Ovary (tissue), 7 donors: ENCODE measurements at regions not wholly inside any gene's neighbourhood (a gene's known extent, or its start where the extent isn't known, plus 50 kb on each side); places are given as distances from the start of the nearest gene placed in this dataset.

Experiments
- DNase-seq, 5 donors: peaks; one replicate each; pipeline ENCODE4 v3.0.0-alpha.2; 2019 to 2020
- H3K27ac ChIP-seq, 2 donors: fragments of 200-600 bp; one replicate each; pipeline versions ENCODE4 v1.5.1 to v1.8.0; 2019 to 2022
- H3K27me3 ChIP-seq: fragments of 200-600 bp; one replicate; pipeline ENCODE4 v1.8.0; 2022
- H3K36me3 ChIP-seq: fragments of 200-600 bp; sonication (generic); one replicate; pipeline ENCODE4 v1.5.1; 2019
- H3K4me1 ChIP-seq: one replicate; pipeline ENCODE4 v1.8.1; 2013; ENCODE audit warnings: mild to moderate bottlenecking, moderate library complexity; ENCODE audit not compliant: insufficient read depth
- H3K4me3 ChIP-seq: fragments of 200-600 bp; sonication (generic); one replicate; pipeline ENCODE4 v1.5.1; 2017
- H3K9me3 ChIP-seq, 2 donors: fragments of 200-600 bp in 1 of 2; sonication (generic) in 1 of 2; one replicate each; pipeline versions ENCODE4 v1.5.1 to v1.8.1; 2013 to 2019; ENCODE audit warnings: mild to moderate bottlenecking in 1 of 2, moderate library complexity in 1 of 2
- CTCF ChIP-seq, 3 donors: fragments of 450-650 bp in 2 of 3; fragments of 200-600 bp in 1 of 3; IDR thresholded peaks; one replicate each; pipeline versions ENCODE4 v1.5.1 to v1.8.0; 2016 to 2022; ENCODE audit warnings: antibody characterized with exemption in 3 of 3, mild to moderate bottlenecking in 1 of 3
- EP300 ChIP-seq: sonication (generic); formaldehyde crosslinking; IDR thresholded peaks from one replicate; pipeline ENCODE4 v1.6.1; 2017; ENCODE audit warnings: antibody characterized with exemption
- POLR2A ChIP-seq: fragments of 450-650 bp; IDR thresholded peaks from one replicate; pipeline ENCODE4 v1.6.1; 2017; ENCODE audit warnings: antibody characterized with exemption, mild to moderate bottlenecking, moderate library complexity
- WGBS, 3 donors: extraction: QIAGEN DNeasy Blood & Tissue Kit in 1 of 3; methylation state at CpG; one replicate each; pipeline versions ENCODE4 v1.1.5 to v1.1.7; 2013 to 2017; 5-methylcytosine and 5-hydroxymethylcytosine counted together
- intact Hi-C, 4 donors: fragments of 100-400 bp; cut with DNase I; formaldehyde crosslinking; loops; one replicate each; pipeline versions ENCODE4 v1.11.0 to v1.15.1; 2022 to 2023
- donor health status: DM: no; HTN: no; CAD: no; lungs with moderate emphysema.
- donor health status: DM: no; HTN: no; CAD: no.
- donor health status: Bipolar disorder and iron deficiency.
- donor health status: DM: no; HTN: no; CAD: no.
- donor health status: DM: yes; HTN: yes; CAD: no.

GRCh38 chr9:118586978-118587377 lies 782.3 kb downstream of the BRINP1 start:
- no peaks in the 10 kb centered on the region for H3K4me1 ChIP-seq

GRCh38 chr9:118594428-118594827 lies 774.8 kb downstream of the BRINP1 start:
- Histone ChIP-seq H3K27ac (no peak overlapping the region), H3K4me3 (no peak overlapping the region), H3K27me3 (no peaks in the 10 kb centered on the region), H3K36me3 (no peaks in the 10 kb centered on the region), H3K9me3 (no peaks in the 10 kb centered on the region), H3K4me1 (no peaks in the 10 kb centered on the region)
- no peak for DNase-seq
- 82 to 90% (median 85%) methylated on average over 6 of the region's 6 CpGs for WGBS, 3 donors
- intact Hi-C loops, result no loop called here
- TF ChIP-seq CTCF (IDR thresholded peaks at IDR 0.05) (no peak), EP300 (no peak), POLR2A (no peak)

More at GRCh38 chr9:118586978-118587377, 782.3 kb downstream of the BRINP1 start:
- H3K27me3 ChIP-seq, result no peaks in the 10 kb centered on the region
- intact Hi-C loops, result no loop called here
- TF ChIP-seq EP300 (no peak), CTCF (IDR thresholded peaks at IDR 0.05) (no peak), POLR2A (no peak)
- no peaks in the 10 kb centered on the region for H3K9me3 ChIP-seq
- no peak for DNase-seq
- no peak overlapping the region for H3K4me3 ChIP-seq
- H3K36me3 ChIP-seq, result no peaks in the 10 kb centered on the region
- no peak overlapping the region for H3K27ac ChIP-seq
- WGBS, 3 donors, result 45 to 51% (median 49%) methylated on average over 2 of the region's 2 CpGs

- H3K4me3 ChIP-seq, result no peak overlapping the region
- no peak overlapping the region for H3K27ac ChIP-seq
- 20 to 27% (median 25%) methylated on average over 3 of the region's 3 CpGs for WGBS, 3 donors
- no peaks in the 10 kb centered on the region for H3K27me3 ChIP-seq
- H3K9me3 ChIP-seq, result no peaks in the 10 kb centered on the region
- no peaks in the 10 kb centered on the region for H3K36me3 ChIP-seq
- intact Hi-C loops, result no loop called here
- TF ChIP-seq POLR2A, result no peak
- H3K4me1 ChIP-seq, result no peaks in the 10 kb centered on the region
- no peak for DNase-seq
These were observed 773.4 kb downstream of the BRINP1 start for GRCh38 chr9:118595719-118596305.

GRCh38 chr9:118596374-118597015 lies 772.7 kb downstream of the BRINP1 start:
- TF ChIP-seq POLR2A (no peak), CTCF (IDR thresholded peaks at IDR 0.05) (no peak), EP300 (no peak)
- WGBS, 3 donors, result 30 to 40% (median 33%) methylated on average over 5 of the region's 5 CpGs
- intact Hi-C loops, result no loop called here

GRCh38 chr9:118606668-118607067 lies 762.6 kb downstream of the BRINP1 start:
- intact Hi-C loops, result no loop called here
- DNase-seq, result no peak
- no peak for TF ChIP-seq POLR2A
- no peak for TF ChIP-seq CTCF (IDR thresholded peaks at IDR 0.05)
- no peak for TF ChIP-seq EP300
- no peaks in the 10 kb centered on the region for H3K4me1 ChIP-seq
- no peaks in the 10 kb centered on the region for H3K9me3 ChIP-seq
- 73 to 85% (median 82%) methylated on average over 2 of the region's 2 CpGs for WGBS, 3 donors
- H3K4me3 ChIP-seq, result no peak overlapping the region
- no peaks in the 10 kb centered on the region for H3K36me3 ChIP-seq
- H3K27me3 ChIP-seq, result no peaks in the 10 kb centered on the region
- no peak overlapping the region for H3K27ac ChIP-seq

More at GRCh38 chr9:118596374-118597015, 772.7 kb downstream of the BRINP1 start:
- no peak overlapping the region for H3K27ac ChIP-seq
- no peaks in the 10 kb centered on the region for H3K4me1 ChIP-seq
- DNase-seq, result no peak
- no peak overlapping the region for H3K4me3 ChIP-seq
- no peaks in the 10 kb centered on the region for H3K9me3 ChIP-seq
- no peaks in the 10 kb centered on the region for H3K27me3 ChIP-seq
- no peaks in the 10 kb centered on the region for H3K36me3 ChIP-seq
